ENCODE measurements at regions not wholly inside any gene's neighbourhood (a gene's known extent, or its start where the extent isn't known, plus 50 kb on each side); places are given as distances from the start of the nearest gene placed in this dataset.

GRCh38 chr4:155523358-155523757 lies 143.3 kb upstream of the GUCY1A1 start:
- Histone ChIP-seq H3K9me3 (ENCODE audit: control insufficient read depth in 2 of 2, low read length in 2 of 2) (peaks cover 3% of the 10 kb centered on the region in 2 donors), H3K27ac (ENCODE audit: low read depth in 2 of 2, low read length in 2 of 2) (no peak overlapping the region), H3K27me3 (ENCODE audit: control insufficient read depth in 2 of 2, insufficient read depth in 2 of 2, low read length in 2 of 2) (no peaks in the 10 kb centered on the region), H3K4me3 (ENCODE audit: low read length in 2 of 2) (no peak overlapping the region), H3K4me1 (ENCODE audit: control insufficient read depth in 2 of 2, insufficient read depth in 2 of 2, low read length in 2 of 2) (no peaks in the 10 kb centered on the region), H3K9ac (ENCODE audit: low read depth in 1 of 2, low read length in 2 of 2) (no peak overlapping the region), H3K36me3 (ENCODE audit: control insufficient read depth in 2 of 2, insufficient read depth in 2 of 2, low read length in 2 of 2) (no peaks in the 10 kb centered on the region)

DNA sequence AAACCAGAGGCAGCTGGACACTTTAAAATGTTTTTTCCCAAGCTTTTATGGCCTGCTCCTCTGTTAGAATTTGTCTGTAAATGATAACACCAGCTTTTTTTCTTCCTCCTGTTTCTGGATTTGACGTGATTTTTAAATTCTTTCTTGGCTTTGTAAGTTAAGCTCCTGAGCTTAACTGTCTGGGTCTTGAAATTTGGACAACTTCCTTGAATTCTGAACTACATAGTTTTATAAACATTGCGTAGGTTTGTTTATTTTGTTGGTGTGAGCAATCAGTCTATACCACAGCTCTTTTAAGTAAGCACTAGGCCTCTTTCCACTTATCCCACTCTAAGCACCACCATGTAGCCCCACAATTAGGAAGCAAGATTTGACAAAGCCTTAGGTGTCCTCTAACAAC lies 144.4 kb upstream of the GUCY1A1 start:
- Histone ChIP-seq H3K27ac (ENCODE audit: low read depth in 2 of 2, low read length in 2 of 2) (no peak overlapping the region), H3K9me3 (ENCODE audit: control insufficient read depth in 2 of 2, low read length in 2 of 2) (peaks cover 3% of the 10 kb centered on the region in 2 donors), H3K27me3 (ENCODE audit: control insufficient read depth in 2 of 2, insufficient read depth in 2 of 2, low read length in 2 of 2) (no peaks in the 10 kb centered on the region), H3K4me3 (ENCODE audit: low read length in 2 of 2) (no peak overlapping the region), H3K9ac (ENCODE audit: low read depth in 1 of 2, low read length in 2 of 2) (no peak overlapping the region), H3K4me1 (ENCODE audit: control insufficient read depth in 2 of 2, insufficient read depth in 2 of 2, low read length in 2 of 2) (no peaks in the 10 kb centered on the region), H3K36me3 (ENCODE audit: control insufficient read depth in 2 of 2, insufficient read depth in 2 of 2, low read length in 2 of 2) (no peaks in the 10 kb centered on the region)

DNA sequence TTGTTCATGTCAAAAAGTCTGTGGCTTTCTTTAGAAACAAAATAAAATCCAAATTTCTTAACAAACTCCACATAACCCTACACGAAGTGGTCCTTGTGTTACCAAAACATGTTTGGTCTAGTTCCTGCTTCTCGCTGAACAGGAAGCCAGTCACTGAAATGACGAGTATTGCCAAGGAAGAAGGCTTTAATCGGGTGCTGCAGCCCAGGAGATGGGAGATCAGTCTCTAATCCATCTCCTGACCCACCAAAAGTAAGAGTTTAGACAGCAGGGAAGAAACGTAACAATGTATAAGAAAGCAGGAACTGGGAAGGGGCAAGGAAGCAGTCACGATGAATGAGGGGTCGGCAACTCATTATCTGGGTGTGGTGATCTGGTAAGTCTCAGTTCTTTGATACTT lies 144.6 kb upstream of the MAP9 start:
- no peaks in the 10 kb centered on the region for H3K27me3 ChIP-seq (ENCODE audit: control insufficient read depth in 2 of 2, insufficient read depth in 2 of 2, low read length in 2 of 2)
- no peaks in the 10 kb centered on the region for H3K4me1 ChIP-seq (ENCODE audit: control insufficient read depth in 2 of 2, insufficient read depth in 2 of 2, low read length in 2 of 2)
- H3K9me3 ChIP-seq (ENCODE audit: control insufficient read depth in 2 of 2, low read length in 2 of 2) = peaks cover 3% of the 10 kb centered on the region in 2 donors
- no peak overlapping the region for H3K4me3 ChIP-seq (ENCODE audit: low read length in 2 of 2)
- H3K27ac ChIP-seq (ENCODE audit: low read depth in 2 of 2, low read length in 2 of 2) = no peak overlapping the region
- H3K36me3 ChIP-seq (ENCODE audit: control insufficient read depth in 2 of 2, insufficient read depth in 2 of 2, low read length in 2 of 2) = no peaks in the 10 kb centered on the region
- no peak overlapping the region for H3K9ac ChIP-seq (ENCODE audit: low read depth in 1 of 2, low read length in 2 of 2)

- H3K4me3 ChIP-seq (ENCODE audit: low read length in 2 of 2) = no peak overlapping the region
- no peak overlapping the region for H3K27ac ChIP-seq (ENCODE audit: low read depth in 2 of 2, low read length in 2 of 2)
- no peaks in the 10 kb centered on the region for H3K27me3 ChIP-seq (ENCODE audit: control insufficient read depth in 2 of 2, insufficient read depth in 2 of 2, low read length in 2 of 2)
- no peaks in the 10 kb centered on the region for H3K4me1 ChIP-seq (ENCODE audit: control insufficient read depth in 2 of 2, insufficient read depth in 2 of 2, low read length in 2 of 2)
- no peaks in the 10 kb centered on the region for H3K9me3 ChIP-seq (ENCODE audit: control insufficient read depth in 2 of 2, low read length in 2 of 2)
- no peaks in the 10 kb centered on the region for H3K36me3 ChIP-seq (ENCODE audit: control insufficient read depth in 2 of 2, insufficient read depth in 2 of 2, low read length in 2 of 2)
- no peak overlapping the region for H3K9ac ChIP-seq (ENCODE audit: low read depth in 1 of 2, low read length in 2 of 2)
Measured at GRCh38 chr4:155515444-155516075, 138.8 kb upstream of the MAP9 start.

- Histone ChIP-seq H3K27me3 (ENCODE audit: control insufficient read depth in 2 of 2, insufficient read depth in 2 of 2, low read length in 2 of 2) (no peaks in the 10 kb centered on the region), H3K9me3 (ENCODE audit: control insufficient read depth in 2 of 2, low read length in 2 of 2) (no peaks in the 10 kb centered on the region), H3K4me3 (ENCODE audit: low read length in 2 of 2) (no peak overlapping the region), H3K4me1 (ENCODE audit: control insufficient read depth in 2 of 2, insufficient read depth in 2 of 2, low read length in 2 of 2) (no peaks in the 10 kb centered on the region), H3K36me3 (ENCODE audit: control insufficient read depth in 2 of 2, insufficient read depth in 2 of 2, low read length in 2 of 2) (no peaks in the 10 kb centered on the region), H3K9ac (ENCODE audit: low read depth in 1 of 2, low read length in 2 of 2) (no peak overlapping the region), H3K27ac (ENCODE audit: low read depth in 2 of 2, low read length in 2 of 2) (no peak overlapping the region)
Measured at GRCh38 chr4:155514628-155515027, 137.9 kb upstream of the MAP9 start.

DNA sequence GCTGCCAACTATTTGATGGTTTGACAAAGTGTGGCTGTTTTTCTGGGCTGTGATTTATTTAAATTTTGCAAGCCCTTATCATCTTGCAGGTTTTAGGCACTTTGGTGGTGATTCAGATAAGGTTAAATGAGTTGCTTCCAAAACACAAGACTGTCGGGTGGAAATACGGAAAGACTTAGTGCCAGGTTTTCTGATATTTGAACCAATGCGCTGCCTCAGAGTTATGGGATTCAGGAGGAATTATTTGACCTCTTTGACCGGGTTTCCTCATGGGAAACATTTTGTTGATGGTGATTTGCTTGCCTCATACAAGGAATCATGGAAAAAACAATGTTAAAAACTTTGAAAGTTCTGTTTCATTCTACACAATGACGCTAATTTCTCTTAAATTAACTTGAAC lies 136.1 kb upstream of the MAP9 start:
- H3K4me3 ChIP-seq (ENCODE audit: low read length in 2 of 2) = no peak overlapping the region

DNA sequence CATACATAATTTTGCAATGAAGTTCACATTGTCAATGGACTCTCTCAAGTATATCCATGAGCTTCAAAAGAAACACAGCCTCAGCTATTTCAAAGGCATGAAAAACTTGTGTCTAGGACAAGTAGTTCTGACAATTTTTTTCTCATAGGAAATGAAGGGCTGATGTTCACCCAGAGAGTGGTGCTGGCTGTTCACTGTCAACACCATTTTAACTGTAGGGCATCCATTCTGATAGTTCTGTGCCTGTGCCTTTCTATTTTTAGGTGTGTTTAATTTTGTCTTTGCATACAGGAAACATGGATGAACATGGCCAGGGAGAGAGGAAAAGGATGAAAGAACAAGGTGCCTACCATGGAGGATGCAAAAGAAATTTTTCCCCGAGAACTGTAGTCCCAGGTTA lies 135.3 kb upstream of the MAP9 start:
- Histone ChIP-seq H3K9ac (ENCODE audit: low read depth in 1 of 2, low read length in 2 of 2) (no peak overlapping the region), H3K36me3 (ENCODE audit: control insufficient read depth in 2 of 2, insufficient read depth in 2 of 2, low read length in 2 of 2) (no peaks in the 10 kb centered on the region), H3K27me3 (ENCODE audit: control insufficient read depth in 2 of 2, insufficient read depth in 2 of 2, low read length in 2 of 2) (no peaks in the 10 kb centered on the region), H3K4me1 (ENCODE audit: control insufficient read depth in 2 of 2, insufficient read depth in 2 of 2, low read length in 2 of 2) (no peaks in the 10 kb centered on the region), H3K27ac (ENCODE audit: low read depth in 2 of 2, low read length in 2 of 2) (no peak overlapping the region), H3K4me3 (ENCODE audit: low read length in 2 of 2) (no peak overlapping the region), H3K9me3 (ENCODE audit: control insufficient read depth in 2 of 2, low read length in 2 of 2) (no peaks in the 10 kb centered on the region)

More for the DNA sequence above, 136.1 kb upstream of the MAP9 start:
- Histone ChIP-seq H3K36me3 (ENCODE audit: control insufficient read depth in 2 of 2, insufficient read depth in 2 of 2, low read length in 2 of 2) (no peaks in the 10 kb centered on the region), H3K9ac (ENCODE audit: low read depth in 1 of 2, low read length in 2 of 2) (no peak overlapping the region), H3K27me3 (ENCODE audit: control insufficient read depth in 2 of 2, insufficient read depth in 2 of 2, low read length in 2 of 2) (no peaks in the 10 kb centered on the region), H3K27ac (ENCODE audit: low read depth in 2 of 2, low read length in 2 of 2) (no peak overlapping the region), H3K4me1 (ENCODE audit: control insufficient read depth in 2 of 2, insufficient read depth in 2 of 2, low read length in 2 of 2) (no peaks in the 10 kb centered on the region), H3K9me3 (ENCODE audit: control insufficient read depth in 2 of 2, low read length in 2 of 2) (no peaks in the 10 kb centered on the region)

DNA sequence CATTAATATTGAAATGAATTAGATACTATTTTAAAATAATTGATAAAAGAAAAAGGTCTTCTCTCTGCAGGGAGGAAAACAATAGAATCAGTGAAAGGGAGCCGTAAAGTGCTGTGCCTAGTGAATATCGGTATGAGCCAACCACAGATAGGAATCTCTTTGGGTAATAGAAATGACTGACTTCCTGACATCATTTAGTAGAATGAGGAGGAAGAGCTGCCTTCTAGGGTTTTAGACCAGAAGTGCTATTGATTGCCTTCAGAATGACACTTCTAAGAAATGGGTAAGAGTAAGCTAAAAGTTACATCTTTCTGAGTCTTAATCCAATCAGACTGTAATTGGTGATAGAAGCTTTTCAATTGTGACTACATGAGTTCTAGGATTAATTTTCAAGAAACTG lies 134.0 kb upstream of the MAP9 start:
- no peaks in the 10 kb centered on the region for H3K36me3 ChIP-seq (ENCODE audit: control insufficient read depth in 2 of 2, insufficient read depth in 2 of 2, low read length in 2 of 2)
- H3K27ac ChIP-seq (ENCODE audit: low read depth in 2 of 2, low read length in 2 of 2) = no peak overlapping the region
- H3K27me3 ChIP-seq (ENCODE audit: control insufficient read depth in 2 of 2, insufficient read depth in 2 of 2, low read length in 2 of 2) = no peaks in the 10 kb centered on the region
- no peaks in the 10 kb centered on the region for H3K9me3 ChIP-seq (ENCODE audit: control insufficient read depth in 2 of 2, low read length in 2 of 2)
- H3K9ac ChIP-seq (ENCODE audit: low read depth in 1 of 2, low read length in 2 of 2) = no peak overlapping the region
- no peak overlapping the region for H3K4me3 ChIP-seq (ENCODE audit: low read length in 2 of 2)
- no peaks in the 10 kb centered on the region for H3K4me1 ChIP-seq (ENCODE audit: control insufficient read depth in 2 of 2, insufficient read depth in 2 of 2, low read length in 2 of 2)

DNA sequence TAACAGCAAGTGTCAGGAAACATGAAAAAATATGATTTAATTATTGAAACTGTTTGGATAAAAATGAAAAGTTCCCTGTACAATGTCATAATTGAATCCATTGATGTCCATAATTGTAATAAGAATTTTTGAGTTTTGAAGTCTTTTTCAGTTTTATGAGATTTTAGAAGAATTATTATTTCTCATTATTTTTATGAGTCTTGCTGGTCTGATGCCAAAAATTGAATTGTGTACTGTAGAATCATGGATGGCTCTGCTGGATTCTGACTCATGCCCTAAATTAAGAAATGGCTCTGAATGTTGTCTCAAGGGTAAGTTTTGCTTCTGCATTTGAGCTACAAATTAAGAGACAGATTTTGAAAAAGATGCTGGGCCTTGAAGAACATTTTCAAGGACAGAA lies 132.8 kb upstream of the MAP9 start:
- no peaks in the 10 kb centered on the region for H3K4me1 ChIP-seq (ENCODE audit: control insufficient read depth in 2 of 2, insufficient read depth in 2 of 2, low read length in 2 of 2)
- no peak overlapping the region for H3K27ac ChIP-seq (ENCODE audit: low read depth in 2 of 2, low read length in 2 of 2)

DNA sequence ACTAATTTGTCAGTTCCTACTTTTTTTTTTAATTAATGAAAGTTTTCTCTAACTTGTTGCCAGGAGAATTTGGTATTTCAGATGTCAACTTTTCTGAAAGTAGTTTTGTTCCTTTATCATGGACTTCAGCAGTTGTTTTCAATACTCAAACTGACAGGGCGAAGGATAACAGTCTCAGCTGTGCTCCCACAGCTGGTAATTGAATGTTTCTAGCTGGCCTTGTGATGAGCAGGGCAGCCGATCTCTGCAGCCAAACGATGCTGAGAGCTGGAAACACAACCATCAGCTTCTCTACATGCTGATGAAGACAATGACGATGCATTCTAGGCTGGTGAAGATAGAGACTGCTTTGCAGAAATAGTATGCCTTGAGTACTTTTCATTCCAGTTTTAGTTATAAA lies 130.0 kb upstream of the MAP9 start:
- no peak overlapping the region for H3K4me3 ChIP-seq (ENCODE audit: low read length in 2 of 2)
- H3K27ac ChIP-seq (ENCODE audit: low read depth in 2 of 2, low read length in 2 of 2) = no peak overlapping the region
- H3K4me1 ChIP-seq (ENCODE audit: control insufficient read depth in 2 of 2, insufficient read depth in 2 of 2, low read length in 2 of 2) = no peaks in the 10 kb centered on the region
- no peaks in the 10 kb centered on the region for H3K36me3 ChIP-seq (ENCODE audit: control insufficient read depth in 2 of 2, insufficient read depth in 2 of 2, low read length in 2 of 2)
- H3K9me3 ChIP-seq (ENCODE audit: control insufficient read depth in 2 of 2, low read length in 2 of 2) = no peaks in the 10 kb centered on the region
- no peaks in the 10 kb centered on the region for H3K27me3 ChIP-seq (ENCODE audit: control insufficient read depth in 2 of 2, insufficient read depth in 2 of 2, low read length in 2 of 2)
- H3K9ac ChIP-seq (ENCODE audit: low read depth in 1 of 2, low read length in 2 of 2) = no peak overlapping the region

More for the DNA sequence above, 132.8 kb upstream of the MAP9 start:
- Histone ChIP-seq H3K36me3 (ENCODE audit: control insufficient read depth in 2 of 2, insufficient read depth in 2 of 2, low read length in 2 of 2) (no peaks in the 10 kb centered on the region), H3K4me3 (ENCODE audit: low read length in 2 of 2) (no peak overlapping the region), H3K9me3 (ENCODE audit: control insufficient read depth in 2 of 2, low read length in 2 of 2) (no peaks in the 10 kb centered on the region), H3K27me3 (ENCODE audit: control insufficient read depth in 2 of 2, insufficient read depth in 2 of 2, low read length in 2 of 2) (no peaks in the 10 kb centered on the region), H3K9ac (ENCODE audit: low read depth in 1 of 2, low read length in 2 of 2) (no peak overlapping the region)

- no peak overlapping the region for H3K4me3 ChIP-seq (ENCODE audit: low read length in 2 of 2)
- H3K27me3 ChIP-seq (ENCODE audit: control insufficient read depth in 2 of 2, insufficient read depth in 2 of 2, low read length in 2 of 2) = no peaks in the 10 kb centered on the region
- no peak overlapping the region for H3K9ac ChIP-seq (ENCODE audit: low read depth in 1 of 2, low read length in 2 of 2)
- H3K9me3 ChIP-seq (ENCODE audit: control insufficient read depth in 2 of 2, low read length in 2 of 2) = no peaks in the 10 kb centered on the region
- H3K36me3 ChIP-seq (ENCODE audit: control insufficient read depth in 2 of 2, insufficient read depth in 2 of 2, low read length in 2 of 2) = no peaks in the 10 kb centered on the region
- no peaks in the 10 kb centered on the region for H3K4me1 ChIP-seq (ENCODE audit: control insufficient read depth in 2 of 2, insufficient read depth in 2 of 2, low read length in 2 of 2)
- no peak overlapping the region for H3K27ac ChIP-seq (ENCODE audit: low read depth in 2 of 2, low read length in 2 of 2)
Measured at GRCh38 chr4:155505321-155505720, 128.6 kb upstream of the MAP9 start.

Measured in mucosa of rectum (tissue), 2 donors.